GM23338 (cell line): ENCODE measurements at regions not wholly inside any gene's neighbourhood (a gene's known extent, or its start where the extent isn't known, plus 50 kb on each side); places are given as distances from the start of the nearest gene placed in this dataset.

Experiments
- ATAC-seq: fragments of 200-7000 bp; cut with Tn5 transposase; 3 replicates; pipeline ENCODE4 v1.9.1; 2020
- DNase-seq: peaks from one replicate; pipeline ENCODE4 v3.0.0-alpha.2; 2015; ENCODE audit warnings: low spot score
- H2AFZ ChIP-seq: fragments of 200-600 bp; sonication (generic); 2 replicates; pipeline ENCODE4 v1.8.0; 2016; ENCODE audit warnings: antibody characterized with exemption, mild to moderate bottlenecking, moderate library complexity
- H3F3A ChIP-seq: fragments of 200-600 bp; sonication (generic); replicated peaks from 2 replicates; pipeline ENCODE4 v1.8.0; 2017; ENCODE audit warnings: antibody characterized with exemption, mixed run types, low read depth
- H3K27ac ChIP-seq: fragments of 200-600 bp; sonication (generic); 2 replicates; pipeline ENCODE4 v1.6.1; 2016; ENCODE audit warnings: low read depth
- H3K27me3 ChIP-seq: fragments of 200-600 bp; sonication (generic); 2 replicates; pipeline ENCODE4 v1.8.0; 2016; ENCODE audit warnings: mild to moderate bottlenecking, mixed run types, moderate library complexity; ENCODE audit not compliant: insufficient read depth
- H3K36me3 ChIP-seq: fragments of 200-600 bp; sonication (generic); 2 replicates; pipeline ENCODE4 v1.8.0; 2016; ENCODE audit warnings: mild to moderate bottlenecking; ENCODE audit not compliant: insufficient read depth
- H3K4me1 ChIP-seq: fragments of 200-600 bp; sonication (generic); 2 replicates; pipeline ENCODE4 v1.8.0; 2016; ENCODE audit warnings: mild to moderate bottlenecking, moderate library complexity; ENCODE audit not compliant: insufficient read depth
- H3K4me2 ChIP-seq: fragments of 200-600 bp; sonication (generic); 2 replicates; pipeline ENCODE4 v1.7.1; 2017; ENCODE audit warnings: mixed run types
- H3K4me3 ChIP-seq: fragments of 200-600 bp; sonication (generic); 2 replicates; pipeline ENCODE4 v1.6.1; 2016; ENCODE audit warnings: mixed run types
- H3K79me2 ChIP-seq: fragments of 200-600 bp; sonication (generic); replicated peaks from 2 replicates; pipeline ENCODE4 v1.8.0; 2017; ENCODE audit warnings: mild to moderate bottlenecking; ENCODE audit not compliant: insufficient read depth
- H3K9me2 ChIP-seq: fragments of 200-600 bp; sonication (generic); 2 replicates; pipeline ENCODE4 v1.8.0; 2017; ENCODE audit not compliant: insufficient read depth
- H4K20me1 ChIP-seq: fragments of 200-600 bp; sonication (generic); replicated peaks from 2 replicates; pipeline ENCODE4 v1.8.0; 2017; ENCODE audit warnings: mild to moderate bottlenecking; ENCODE audit not compliant: insufficient read depth
- H3K27ac Mint-ChIP-seq: 2 replicates; pipeline ENCODE4 v1.8.0; 2020; ENCODE audit warnings: inconsistent platforms, mild to moderate bottlenecking, moderate library complexity, mixed read lengths
- H3K27me3 Mint-ChIP-seq: 3 replicates; pipeline ENCODE4 v1.8.0; 2022; ENCODE audit warnings: low read depth, mild to moderate bottlenecking, moderate library complexity, mixed read lengths, inconsistent platforms; ENCODE audit not compliant: insufficient read depth, poor library complexity
- H3K36me3 Mint-ChIP-seq: 3 replicates; pipeline ENCODE4 v1.8.0; 2021; ENCODE audit warnings: low read depth, mild to moderate bottlenecking, inconsistent platforms, moderate library complexity, mixed read lengths
- H3K4me1 Mint-ChIP-seq: 3 replicates; pipeline ENCODE4 v1.8.0; 2020; ENCODE audit warnings: mild to moderate bottlenecking, inconsistent platforms, mixed read lengths
- H3K4me3 Mint-ChIP-seq: 3 replicates; pipeline ENCODE4 v1.8.0; 2021; ENCODE audit warnings: moderate library complexity, mild to moderate bottlenecking, inconsistent platforms, mixed read lengths
- H3K9me3 Mint-ChIP-seq: 3 replicates; pipeline ENCODE4 v1.8.0; 2020; ENCODE audit warnings: moderate library complexity, mild to moderate bottlenecking, inconsistent platforms, mixed read lengths
- CREB1 ChIP-seq: fragments of 250-450 bp; sonication (Bioruptor Pico); IDR thresholded peaks from 2 replicates; pipeline ENCODE4 v1.5.0; 2020; ENCODE audit warnings: low read depth, mild to moderate bottlenecking, moderate library complexity
- EZH2phosphoT487 ChIP-seq: fragments of 200-600 bp; sonication (generic); IDR thresholded peaks from one replicate; pipeline ENCODE4 v1.8.1; 2018; ENCODE audit warnings: antibody characterized with exemption; ENCODE audit not compliant: unreplicated experiment
- JUNB ChIP-seq: IDR thresholded peaks from one replicate; pipeline ENCODE4 v1.6.1; 2016; ENCODE audit warnings: antibody characterized with exemption; ENCODE audit not compliant: unreplicated experiment
- NANOG ChIP-seq: IDR thresholded peaks from 2 replicates; pipeline ENCODE4 v1.6.1; 2016; ENCODE audit warnings: antibody characterized with exemption, borderline replicate concordance
- STAT1 ChIP-seq: IDR thresholded peaks from one replicate; pipeline ENCODE4 v1.6.1; 2016; ENCODE audit warnings: antibody characterized with exemption; ENCODE audit not compliant: unreplicated experiment
- ZNF114 ChIP-seq: fragments of 250-450 bp; sonication (Bioruptor Pico); IDR thresholded peaks from 2 replicates; pipeline ENCODE4 v1.5.0; 2020; ENCODE audit warnings: mild to moderate bottlenecking, moderate library complexity
- TF ChIP-seq, protein P1 (sequence below), 2 experiments: fragments of 200-600 bp in 1 of 2; sonication (generic) in 1 of 2; conservative IDR thresholded peaks; 2 replicates each; pipeline versions ENCODE4 v1.5.1 to v1.6.1; 2016 to 2017; ENCODE audit warnings: antibody characterized with exemption in 2 of 2, low read depth in 2 of 2, mild to moderate bottlenecking in 2 of 2, moderate library complexity in 1 of 2
- TF ChIP-seq, protein P2 (sequence below): IDR thresholded peaks from 2 replicates; pipeline ENCODE4 v1.6.1; 2016; ENCODE audit warnings: antibody characterized with exemption
- TF ChIP-seq, protein P3 (sequence below): fragments of 250-450 bp; sonication (Bioruptor Pico); IDR thresholded peaks from 2 replicates; pipeline ENCODE4 v1.5.0; 2020; ENCODE audit warnings: mild to moderate bottlenecking, moderate library complexity
- TF ChIP-seq, protein P4 (sequence below): IDR thresholded peaks from one replicate; pipeline ENCODE4 v1.6.1; 2018; ENCODE audit warnings: antibody characterized with exemption; ENCODE audit not compliant: unreplicated experiment

DNA sequence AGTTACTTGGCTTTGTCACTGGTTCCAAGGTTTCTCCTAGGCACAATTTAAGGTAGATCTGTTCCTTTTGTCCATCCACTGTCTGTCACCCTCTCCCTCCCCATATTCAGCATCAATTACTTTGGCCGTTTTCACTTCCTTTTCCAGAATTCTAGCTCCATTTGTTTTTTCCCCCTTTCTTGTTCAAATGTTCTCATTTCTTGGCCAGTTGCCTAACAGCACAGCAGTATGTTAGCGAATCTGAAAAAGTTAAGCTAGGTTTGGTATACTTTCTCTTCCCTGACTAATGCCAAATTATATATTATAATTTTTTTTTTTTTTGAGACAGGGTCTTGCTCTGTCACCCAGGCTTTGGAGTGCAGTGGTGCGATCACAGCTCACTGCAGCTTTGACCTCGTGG lies 409.1 kb upstream of the TEX13C start (continued):
- TF ChIP-seq, protein P1, sequence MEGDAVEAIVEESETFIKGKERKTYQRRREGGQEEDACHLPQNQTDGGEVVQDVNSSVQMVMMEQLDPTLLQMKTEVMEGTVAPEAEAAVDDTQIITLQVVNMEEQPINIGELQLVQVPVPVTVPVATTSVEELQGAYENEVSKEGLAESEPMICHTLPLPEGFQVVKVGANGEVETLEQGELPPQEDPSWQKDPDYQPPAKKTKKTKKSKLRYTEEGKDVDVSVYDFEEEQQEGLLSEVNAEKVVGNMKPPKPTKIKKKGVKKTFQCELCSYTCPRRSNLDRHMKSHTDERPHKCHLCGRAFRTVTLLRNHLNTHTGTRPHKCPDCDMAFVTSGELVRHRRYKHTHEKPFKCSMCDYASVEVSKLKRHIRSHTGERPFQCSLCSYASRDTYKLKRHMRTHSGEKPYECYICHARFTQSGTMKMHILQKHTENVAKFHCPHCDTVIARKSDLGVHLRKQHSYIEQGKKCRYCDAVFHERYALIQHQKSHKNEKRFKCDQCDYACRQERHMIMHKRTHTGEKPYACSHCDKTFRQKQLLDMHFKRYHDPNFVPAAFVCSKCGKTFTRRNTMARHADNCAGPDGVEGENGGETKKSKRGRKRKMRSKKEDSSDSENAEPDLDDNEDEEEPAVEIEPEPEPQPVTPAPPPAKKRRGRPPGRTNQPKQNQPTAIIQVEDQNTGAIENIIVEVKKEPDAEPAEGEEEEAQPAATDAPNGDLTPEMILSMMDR (conservative IDR thresholded peaks at IDR 0.05; ENCODE audit: low read depth in 2 of 2): no peak
- TF ChIP-seq, protein P2, sequence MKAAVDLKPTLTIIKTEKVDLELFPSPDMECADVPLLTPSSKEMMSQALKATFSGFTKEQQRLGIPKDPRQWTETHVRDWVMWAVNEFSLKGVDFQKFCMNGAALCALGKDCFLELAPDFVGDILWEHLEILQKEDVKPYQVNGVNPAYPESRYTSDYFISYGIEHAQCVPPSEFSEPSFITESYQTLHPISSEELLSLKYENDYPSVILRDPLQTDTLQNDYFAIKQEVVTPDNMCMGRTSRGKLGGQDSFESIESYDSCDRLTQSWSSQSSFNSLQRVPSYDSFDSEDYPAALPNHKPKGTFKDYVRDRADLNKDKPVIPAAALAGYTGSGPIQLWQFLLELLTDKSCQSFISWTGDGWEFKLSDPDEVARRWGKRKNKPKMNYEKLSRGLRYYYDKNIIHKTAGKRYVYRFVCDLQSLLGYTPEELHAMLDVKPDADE: no peak
- no peak for TF ChIP-seq JUNB
- TF ChIP-seq, protein P3, sequence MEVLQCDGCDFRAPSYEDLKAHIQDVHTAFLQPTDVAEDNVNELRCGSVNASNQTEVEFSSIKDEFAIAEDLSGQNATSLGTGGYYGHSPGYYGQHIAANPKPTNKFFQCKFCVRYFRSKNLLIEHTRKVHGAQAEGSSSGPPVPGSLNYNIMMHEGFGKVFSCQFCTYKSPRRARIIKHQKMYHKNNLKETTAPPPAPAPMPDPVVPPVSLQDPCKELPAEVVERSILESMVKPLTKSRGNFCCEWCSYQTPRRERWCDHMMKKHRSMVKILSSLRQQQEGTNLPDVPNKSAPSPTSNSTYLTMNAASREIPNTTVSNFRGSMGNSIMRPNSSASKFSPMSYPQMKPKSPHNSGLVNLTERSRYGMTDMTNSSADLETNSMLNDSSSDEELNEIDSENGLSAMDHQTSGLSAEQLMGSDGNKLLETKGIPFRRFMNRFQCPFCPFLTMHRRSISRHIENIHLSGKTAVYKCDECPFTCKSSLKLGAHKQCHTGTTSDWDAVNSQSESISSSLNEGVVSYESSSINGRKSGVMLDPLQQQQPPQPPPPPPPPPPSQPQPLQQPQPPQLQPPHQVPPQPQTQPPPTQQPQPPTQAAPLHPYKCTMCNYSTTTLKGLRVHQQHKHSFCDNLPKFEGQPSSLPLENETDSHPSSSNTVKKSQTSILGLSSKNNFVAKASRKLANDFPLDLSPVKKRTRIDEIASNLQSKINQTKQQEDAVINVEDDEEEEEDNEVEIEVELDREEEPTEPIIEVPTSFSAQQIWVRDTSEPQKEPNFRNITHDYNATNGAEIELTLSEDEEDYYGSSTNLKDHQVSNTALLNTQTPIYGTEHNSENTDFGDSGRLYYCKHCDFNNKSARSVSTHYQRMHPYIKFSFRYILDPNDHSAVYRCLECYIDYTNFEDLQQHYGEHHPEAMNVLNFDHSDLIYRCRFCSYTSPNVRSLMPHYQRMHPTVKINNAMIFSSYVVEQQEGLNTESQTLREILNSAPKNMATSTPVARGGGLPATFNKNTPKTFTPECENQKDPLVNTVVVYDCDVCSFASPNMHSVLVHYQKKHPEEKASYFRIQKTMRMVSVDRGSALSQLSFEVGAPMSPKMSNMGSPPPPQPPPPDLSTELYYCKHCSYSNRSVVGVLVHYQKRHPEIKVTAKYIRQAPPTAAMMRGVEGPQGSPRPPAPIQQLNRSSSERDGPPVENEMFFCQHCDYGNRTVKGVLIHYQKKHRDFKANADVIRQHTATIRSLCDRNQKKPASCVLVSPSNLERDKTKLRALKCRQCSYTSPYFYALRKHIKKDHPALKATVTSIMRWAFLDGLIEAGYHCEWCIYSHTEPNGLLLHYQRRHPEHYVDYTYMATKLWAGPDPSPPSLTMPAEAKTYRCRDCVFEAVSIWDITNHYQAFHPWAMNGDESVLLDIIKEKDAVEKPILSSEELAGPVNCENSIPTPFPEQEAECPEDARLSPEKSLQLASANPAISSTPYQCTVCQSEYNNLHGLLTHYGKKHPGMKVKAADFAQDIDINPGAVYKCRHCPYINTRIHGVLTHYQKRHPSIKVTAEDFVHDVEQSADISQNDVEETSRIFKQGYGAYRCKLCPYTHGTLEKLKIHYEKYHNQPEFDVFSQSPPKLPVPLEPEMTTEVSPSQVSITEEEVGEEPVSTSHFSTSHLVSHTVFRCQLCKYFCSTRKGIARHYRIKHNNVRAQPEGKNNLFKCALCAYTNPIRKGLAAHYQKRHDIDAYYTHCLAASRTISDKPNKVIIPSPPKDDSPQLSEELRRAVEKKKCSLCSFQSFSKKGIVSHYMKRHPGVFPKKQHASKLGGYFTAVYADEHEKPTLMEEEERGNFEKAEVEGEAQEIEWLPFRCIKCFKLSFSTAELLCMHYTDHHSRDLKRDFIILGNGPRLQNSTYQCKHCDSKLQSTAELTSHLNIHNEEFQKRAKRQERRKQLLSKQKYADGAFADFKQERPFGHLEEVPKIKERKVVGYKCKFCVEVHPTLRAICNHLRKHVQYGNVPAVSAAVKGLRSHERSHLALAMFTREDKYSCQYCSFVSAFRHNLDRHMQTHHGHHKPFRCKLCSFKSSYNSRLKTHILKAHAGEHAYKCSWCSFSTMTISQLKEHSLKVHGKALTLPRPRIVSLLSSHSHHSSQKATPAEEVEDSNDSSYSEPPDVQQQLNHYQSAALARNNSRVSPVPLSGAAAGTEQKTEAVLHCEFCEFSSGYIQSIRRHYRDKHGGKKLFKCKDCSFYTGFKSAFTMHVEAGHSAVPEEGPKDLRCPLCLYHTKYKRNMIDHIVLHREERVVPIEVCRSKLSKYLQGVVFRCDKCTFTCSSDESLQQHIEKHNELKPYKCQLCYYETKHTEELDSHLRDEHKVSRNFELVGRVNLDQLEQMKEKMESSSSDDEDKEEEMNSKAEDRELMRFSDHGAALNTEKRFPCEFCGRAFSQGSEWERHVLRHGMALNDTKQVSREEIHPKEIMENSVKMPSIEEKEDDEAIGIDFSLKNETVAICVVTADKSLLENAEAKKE (CRISPR knock-in tag): no peak
- TF ChIP-seq STAT1: no peak

DNA sequence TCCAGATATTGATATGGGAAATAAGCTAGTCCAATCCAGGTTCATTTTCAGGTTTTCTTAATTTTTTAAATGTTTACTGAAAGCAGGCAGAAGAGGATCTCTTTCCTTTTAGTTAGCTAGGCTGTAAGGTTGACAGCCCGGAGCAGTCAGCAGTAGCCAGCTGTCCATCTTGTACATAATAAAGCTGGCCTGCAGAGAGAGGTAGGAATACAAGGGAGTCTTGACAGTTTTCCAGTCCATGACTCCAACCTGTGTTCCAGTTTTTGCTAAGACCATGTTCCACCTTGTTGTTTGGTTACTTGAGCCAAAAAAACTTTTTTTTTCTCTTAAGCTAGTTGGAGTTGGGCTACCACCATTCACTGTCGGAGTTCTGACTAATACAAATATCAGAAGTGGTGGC lies 402.7 kb upstream of the TEX13C start:
- Mint-ChIP-seq H3K27me3 (no peaks in the 10 kb centered on the region), H3K27ac (no peak overlapping the region), H3K4me1 (no peaks in the 10 kb centered on the region), H3K4me3 (no peak overlapping the region), H3K36me3 (no peaks in the 10 kb centered on the region), H3K9me3 (no peaks in the 10 kb centered on the region)
- Histone ChIP-seq H3K79me2 (no peaks in the 10 kb centered on the region), H3K4me2 (no peak overlapping the region), H2AFZ (no peak overlapping the region), H3K4me3 (no peak overlapping the region), H3K36me3 (no peaks in the 10 kb centered on the region), H3F3A (no peaks in the 10 kb centered on the region), H3K4me1 (no peaks in the 10 kb centered on the region), H3K27me3 (no peaks in the 10 kb centered on the region), H4K20me1 (no peaks in the 10 kb centered on the region), H3K27ac (no peak overlapping the region), H3K9me2 (no peaks in the 10 kb centered on the region)
- DNase-seq (no peak), ATAC-seq (no peak)
- no peak for TF ChIP-seq CREB1 (CRISPR knock-in tag)
- TF ChIP-seq EZH2phosphoT487: no peak
- TF ChIP-seq NANOG: no peak
- TF ChIP-seq, protein P4, sequence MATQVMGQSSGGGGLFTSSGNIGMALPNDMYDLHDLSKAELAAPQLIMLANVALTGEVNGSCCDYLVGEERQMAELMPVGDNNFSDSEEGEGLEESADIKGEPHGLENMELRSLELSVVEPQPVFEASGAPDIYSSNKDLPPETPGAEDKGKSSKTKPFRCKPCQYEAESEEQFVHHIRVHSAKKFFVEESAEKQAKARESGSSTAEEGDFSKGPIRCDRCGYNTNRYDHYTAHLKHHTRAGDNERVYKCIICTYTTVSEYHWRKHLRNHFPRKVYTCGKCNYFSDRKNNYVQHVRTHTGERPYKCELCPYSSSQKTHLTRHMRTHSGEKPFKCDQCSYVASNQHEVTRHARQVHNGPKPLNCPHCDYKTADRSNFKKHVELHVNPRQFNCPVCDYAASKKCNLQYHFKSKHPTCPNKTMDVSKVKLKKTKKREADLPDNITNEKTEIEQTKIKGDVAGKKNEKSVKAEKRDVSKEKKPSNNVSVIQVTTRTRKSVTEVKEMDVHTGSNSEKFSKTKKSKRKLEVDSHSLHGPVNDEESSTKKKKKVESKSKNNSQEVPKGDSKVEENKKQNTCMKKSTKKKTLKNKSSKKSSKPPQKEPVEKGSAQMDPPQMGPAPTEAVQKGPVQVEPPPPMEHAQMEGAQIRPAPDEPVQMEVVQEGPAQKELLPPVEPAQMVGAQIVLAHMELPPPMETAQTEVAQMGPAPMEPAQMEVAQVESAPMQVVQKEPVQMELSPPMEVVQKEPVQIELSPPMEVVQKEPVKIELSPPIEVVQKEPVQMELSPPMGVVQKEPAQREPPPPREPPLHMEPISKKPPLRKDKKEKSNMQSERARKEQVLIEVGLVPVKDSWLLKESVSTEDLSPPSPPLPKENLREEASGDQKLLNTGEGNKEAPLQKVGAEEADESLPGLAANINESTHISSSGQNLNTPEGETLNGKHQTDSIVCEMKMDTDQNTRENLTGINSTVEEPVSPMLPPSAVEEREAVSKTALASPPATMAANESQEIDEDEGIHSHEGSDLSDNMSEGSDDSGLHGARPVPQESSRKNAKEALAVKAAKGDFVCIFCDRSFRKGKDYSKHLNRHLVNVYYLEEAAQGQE: no peak
- TF ChIP-seq ZNF114 (CRISPR knock-in tag): no peak
- TF ChIP-seq, protein P1 (conservative IDR thresholded peaks at IDR 0.05; ENCODE audit: low read depth in 2 of 2): no peak
- TF ChIP-seq JUNB: no peak
